ENCODE measurements at regions not wholly inside any gene's neighbourhood (a gene's known extent, or its start where the extent isn't known, plus 50 kb on each side); places are given as distances from the start of the nearest gene placed in this dataset.
A peak's percentile ranks its signal among the peaks of the same experiment; 100 is the strongest.

DNA sequence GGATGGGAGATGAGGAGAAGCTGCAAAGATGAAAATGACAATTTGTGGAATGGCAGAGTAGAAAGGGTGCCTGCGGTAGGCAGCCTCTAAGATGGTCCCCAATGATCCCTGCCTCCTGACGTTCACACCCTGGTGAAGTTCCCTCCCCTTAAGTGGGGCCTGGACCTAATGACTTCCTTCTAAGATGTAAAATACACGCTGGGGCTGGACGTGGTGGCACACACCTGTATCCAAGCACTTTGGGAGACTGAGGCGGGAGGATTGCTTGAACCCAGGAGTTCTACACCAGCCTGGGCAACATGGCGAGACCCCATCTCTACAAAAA lies 60.7 kb upstream of the CREB3L1 start:
- Histone ChIP-seq H3K4me2 (ENCODE audit: low read depth, low read length) (no peak overlapping the region), H3K9ac (ENCODE audit: low read length) (no peak overlapping the region)

GRCh38 chr11:46216019-46216764 lies 61.3 kb upstream of the CREB3L1 start:
- H3K4me2 ChIP-seq (ENCODE audit: low read depth, low read length) = peak overlapping the region; percentile 43; the same call in 1 of the 2 replicates
- peak; percentile 9 for DNase-seq
- H3K79me2 ChIP-seq (ENCODE audit: low read length) = no peaks in the 10 kb centered on the region
- H3F3A ChIP-seq (ENCODE audit: insufficient read depth, low read length) = no peaks in the 10 kb centered on the region
- H3K27me3 ChIP-seq (replicated peaks; ENCODE audit: insufficient read depth, low read length) = no peaks in the 10 kb centered on the region
- no peaks in the 10 kb centered on the region for H4K20me1 ChIP-seq (ENCODE audit: insufficient read depth, low read length)
- peak overlapping the region; percentile 23; the same call in 1 of the 2 replicates for H2AFZ ChIP-seq (ENCODE audit: low read length)
- no peak overlapping the region for H3K9ac ChIP-seq (ENCODE audit: low read length)
- H3K9me2 ChIP-seq (replicated peaks; ENCODE audit: insufficient read depth, low read length) = no peaks in the 10 kb centered on the region
- peaks cover 7% of the 10 kb centered on the region for H3K4me1 ChIP-seq (ENCODE audit: low read length)
- H3K27ac ChIP-seq (ENCODE audit: low read length) = no peak overlapping the region
- TF ChIP-seq EZH2phosphoT487 (IDR thresholded peaks at IDR 0.05; ENCODE audit: low read length) (no peak), EZH2 (optimal IDR thresholded peaks at IDR 0.05; ENCODE audit: low read depth, low read length) (no peak), CTCF (IDR thresholded peaks at IDR 0.05; ENCODE audit: low read length) (no peak)
- no peaks in the 10 kb centered on the region for H3K9me3 ChIP-seq (replicated peaks; ENCODE audit: insufficient read depth, low read length)
- no peak overlapping the region; the same call in 1 of the 2 replicates for H3K4me3 ChIP-seq (ENCODE audit: low read length)
- no peaks in the 10 kb centered on the region for H3K36me3 ChIP-seq (replicated peaks; ENCODE audit: insufficient read depth, low read length)

More for the DNA sequence above, 60.7 kb upstream of the CREB3L1 start:
- no peaks in the 10 kb centered on the region for H3K9me3 ChIP-seq (replicated peaks; ENCODE audit: insufficient read depth, low read length)
- no peak overlapping the region for H3K4me3 ChIP-seq (ENCODE audit: low read length)
- no peaks in the 10 kb centered on the region for H3K9me2 ChIP-seq (replicated peaks; ENCODE audit: insufficient read depth, low read length)
- TF ChIP-seq EZH2 (optimal IDR thresholded peaks at IDR 0.05; ENCODE audit: low read depth, low read length) = no peak
- no peak for TF ChIP-seq CTCF (IDR thresholded peaks at IDR 0.05; ENCODE audit: low read length)
- TF ChIP-seq EZH2phosphoT487 (IDR thresholded peaks at IDR 0.05; ENCODE audit: low read length) = no peak
- H3K27ac ChIP-seq (ENCODE audit: low read length) = no peak overlapping the region
- no peaks in the 10 kb centered on the region for H4K20me1 ChIP-seq (ENCODE audit: insufficient read depth, low read length)
- DNase-seq = no peak
- H2AFZ ChIP-seq (ENCODE audit: low read length) = no peak overlapping the region
- no peaks in the 10 kb centered on the region for H3F3A ChIP-seq (ENCODE audit: insufficient read depth, low read length)
- H3K36me3 ChIP-seq (replicated peaks; ENCODE audit: insufficient read depth, low read length) = no peaks in the 10 kb centered on the region
- H3K79me2 ChIP-seq (ENCODE audit: low read length) = no peaks in the 10 kb centered on the region
- no peaks in the 10 kb centered on the region for H3K27me3 ChIP-seq (replicated peaks; ENCODE audit: insufficient read depth, low read length)
- H3K4me1 ChIP-seq (ENCODE audit: low read length) = peaks cover 7% of the 10 kb centered on the region

- DNase-seq = no peak
- no peaks in the 10 kb centered on the region for H4K20me1 ChIP-seq (ENCODE audit: insufficient read depth, low read length)
- H3K4me3 ChIP-seq (ENCODE audit: low read length) = no peak overlapping the region; the same call in 1 of the 2 replicates
- H3K9me3 ChIP-seq (replicated peaks; ENCODE audit: insufficient read depth, low read length) = no peaks in the 10 kb centered on the region
- H2AFZ ChIP-seq (ENCODE audit: low read length) = no peak overlapping the region
- H3F3A ChIP-seq (ENCODE audit: insufficient read depth, low read length) = no peaks in the 10 kb centered on the region
- H3K9ac ChIP-seq (ENCODE audit: low read length) = no peak overlapping the region
- TF ChIP-seq CTCF (IDR thresholded peaks at IDR 0.05; ENCODE audit: low read length) = no peak
- TF ChIP-seq EZH2phosphoT487 (IDR thresholded peaks at IDR 0.05; ENCODE audit: low read length) = no peak
- no peak for TF ChIP-seq EZH2 (optimal IDR thresholded peaks at IDR 0.05; ENCODE audit: low read depth, low read length)
- H3K79me2 ChIP-seq (ENCODE audit: low read length) = no peaks in the 10 kb centered on the region
- peaks cover 13% of the 10 kb centered on the region for H3K4me1 ChIP-seq (ENCODE audit: low read length)
- H3K4me2 ChIP-seq (ENCODE audit: low read depth, low read length) = peak overlapping the region; percentile 43; the same call in 1 of the 2 replicates
- H3K27me3 ChIP-seq (replicated peaks; ENCODE audit: insufficient read depth, low read length) = no peaks in the 10 kb centered on the region
- no peak overlapping the region for H3K27ac ChIP-seq (ENCODE audit: low read length)
- H3K36me3 ChIP-seq (replicated peaks; ENCODE audit: insufficient read depth, low read length) = no peaks in the 10 kb centered on the region
- H3K9me2 ChIP-seq (replicated peaks; ENCODE audit: insufficient read depth, low read length) = no peaks in the 10 kb centered on the region
Observed at GRCh38 chr11:46215208-46215931, 62.1 kb upstream of the CREB3L1 start.
